IMR-90 (cell line): ENCODE measurements at regions not wholly inside any gene's neighbourhood (a gene's known extent, or its start where the extent isn't known, plus 50 kb on each side); places are given as distances from the start of the nearest gene placed in this dataset.

Experiments
- BHLHE40 ChIP-seq: fragments of 150-350 bp; IDR thresholded peaks from 2 replicates; pipeline ENCODE4 v1.6.1; 2016; ENCODE audit warnings: mild to moderate bottlenecking, low read depth, low read length
- CTCF ChIP-seq: conservative IDR thresholded peaks from 2 replicates; pipeline ENCODE4 v1.5.1; 2012; ENCODE audit warnings: mild to moderate bottlenecking, low read depth, low read length, improper control_type of control experiment
- ELK1 ChIP-seq: fragments of 150-350 bp; IDR thresholded peaks from 2 replicates; pipeline ENCODE4 v1.6.1; 2016; ENCODE audit warnings: low read depth, mild to moderate bottlenecking, low read length, moderate library complexity, borderline replicate concordance
- MAFK ChIP-seq: IDR thresholded peaks from 2 replicates; pipeline ENCODE4 v1.6.1; 2012; ENCODE audit warnings: low read depth, low read length, improper control_type of control experiment
- MAZ ChIP-seq: IDR thresholded peaks from 2 replicates; pipeline ENCODE4 v1.6.1; 2012; ENCODE audit warnings: low read depth, mild to moderate bottlenecking, low read length, improper control_type of control experiment, moderate library complexity, borderline replicate concordance
- MXI1 ChIP-seq: IDR thresholded peaks from 2 replicates; pipeline ENCODE4 v1.6.1; 2012; ENCODE audit warnings: low read depth, mild to moderate bottlenecking, low read length, moderate library complexity, borderline replicate concordance
- POLR2A ChIP-seq: IDR thresholded peaks from 2 replicates; pipeline ENCODE4 v1.6.1; 2012; ENCODE audit warnings: mild to moderate bottlenecking, low read depth, low read length
- RAD21 ChIP-seq: IDR thresholded peaks from 2 replicates; pipeline ENCODE4 v1.6.1; 2012; ENCODE audit warnings: low read length, improper control_type of control experiment
- RCOR1 ChIP-seq: IDR thresholded peaks from 2 replicates; pipeline ENCODE4 v1.6.1; 2012; ENCODE audit warnings: mild to moderate bottlenecking, low read length, improper control_type of control experiment; ENCODE audit not compliant: insufficient replicate concordance
- RFX5 ChIP-seq: IDR thresholded peaks from 2 replicates; pipeline ENCODE4 v1.8.0; 2012; ENCODE audit warnings: low read depth, mild to moderate bottlenecking, low read length, moderate library complexity
- USF2 ChIP-seq: fragments of 150-350 bp; IDR thresholded peaks from 2 replicates; pipeline ENCODE4 v1.6.1; 2017; ENCODE audit warnings: mild to moderate bottlenecking, antibody characterized with exemption, low read length, low read depth

GRCh38 chr5:4384649-4385048 is 755.5 kb upstream of the ADAMTS16 start:
- TF ChIP-seq CTCF, result no peak
- TF ChIP-seq RAD21, result no peak
- TF ChIP-seq POLR2A, result no peak
- no peak for TF ChIP-seq BHLHE40
- TF ChIP-seq MAFK, result no peak
- no peak for TF ChIP-seq ELK1
- TF ChIP-seq MXI1, result no peak
- no peak for TF ChIP-seq RFX5
- no peak for TF ChIP-seq RCOR1
- no peak for TF ChIP-seq USF2
- TF ChIP-seq MAZ, result no peak
